WTC11 (cell line): ENCODE measurements at regions not wholly inside any gene's neighbourhood (a gene's known extent, or its start where the extent isn't known, plus 50 kb on each side); places are given as distances from the start of the nearest gene placed in this dataset.
"Not testable (repeated sequence)": the region's sequence is repeated elsewhere in the genome, so short reads cannot be mapped to it uniquely, and the experiment has no call there.

ENCODE experiments used
- ATAC-seq: fragments of 200-7000 bp; cut with Tn5 transposase; 2 replicates; pipeline ENCODE4 v1.10.0; 2021; ENCODE audit warnings: mild to moderate bottlenecking, moderate library complexity
- CTCF ChIA-PET: fragments of 300-600 bp; sonication (Branson Sonifier 250); formaldehyde crosslinking; loops from one replicate; lab custom pipeline; 2021; ENCODE audit warnings: antibody characterized with exemption; lab: Charles Lee
- POLR2A ChIA-PET: fragments of 350-600 bp; sonication (Branson Sonifier 250); formaldehyde crosslinking; loops from one replicate; lab custom pipeline; 2021; ENCODE audit warnings: antibody characterized with exemption; lab: Charles Lee
- DNase-seq: peaks from one replicate; pipeline ENCODE4 v3.0.0; 2021; ENCODE audit warnings: low spot score
- H3K27ac Mint-ChIP-seq: 2 replicates; pipeline ENCODE4 v1.8.0; 2021; ENCODE audit warnings: mixed read lengths
- H3K27me3 Mint-ChIP-seq: 2 replicates; pipeline ENCODE4 v1.8.0; 2021; ENCODE audit warnings: low read depth, mild to moderate bottlenecking, moderate library complexity, mixed read lengths
- H3K36me3 Mint-ChIP-seq: 2 replicates; pipeline ENCODE4 v1.8.0; 2021; ENCODE audit warnings: mixed read lengths
- H3K4me1 Mint-ChIP-seq: 2 replicates; pipeline ENCODE4 v1.8.0; 2022; ENCODE audit warnings: mixed read lengths
- H3K4me3 Mint-ChIP-seq: 2 replicates; pipeline ENCODE4 v1.8.0; 2021; ENCODE audit warnings: mild to moderate bottlenecking, moderate library complexity, mixed read lengths
- H3K9me3 Mint-ChIP-seq: 2 replicates; pipeline ENCODE4 v1.8.0; 2021; ENCODE audit warnings: mixed read lengths
- AFF4 ChIP-seq: sonication (generic); formaldehyde crosslinking; IDR thresholded peaks from 2 replicates; pipeline ENCODE4 v1.8.1; 2023; ENCODE audit warnings: mild to moderate bottlenecking, missing genetic modification reagents, borderline replicate concordance
- ATF6 ChIP-seq: sonication (generic); formaldehyde crosslinking; IDR thresholded peaks from 2 replicates; pipeline ENCODE4 v1.8.1; 2023; ENCODE audit warnings: mild to moderate bottlenecking, missing genetic modification reagents
- E2F1 ChIP-seq: sonication (generic); formaldehyde crosslinking; IDR thresholded peaks from 2 replicates; pipeline ENCODE4 v1.8.0; 2022; ENCODE audit warnings: mild to moderate bottlenecking, missing genetic modification reagents
- ERG ChIP-seq: fragments of 250-450 bp; sonication (Bioruptor Pico); IDR thresholded peaks from 2 replicates; pipeline ENCODE4 v1.8.0; 2021; ENCODE audit warnings: mild to moderate bottlenecking
- FOXJ3 ChIP-seq: sonication (generic); formaldehyde crosslinking; IDR thresholded peaks from 2 replicates; pipeline ENCODE4 v1.9.0; 2021; ENCODE audit warnings: missing genetic modification reagents, mild to moderate bottlenecking, borderline replicate concordance
- FOXP1 ChIP-seq: sonication (generic); formaldehyde crosslinking; IDR thresholded peaks from 2 replicates; pipeline ENCODE4 v1.8.0; 2022; ENCODE audit warnings: missing genetic modification reagents, mild to moderate bottlenecking, moderate library complexity, borderline replicate concordance
- JUN ChIP-seq: sonication (generic); formaldehyde crosslinking; IDR thresholded peaks from 2 replicates; pipeline ENCODE4 v1.8.0; 2023; ENCODE audit warnings: mild to moderate bottlenecking, missing genetic modification reagents
- PRRX2 ChIP-seq: fragments of 250-450 bp; sonication (Bioruptor Pico); IDR thresholded peaks from 2 replicates; pipeline ENCODE4 v1.8.0; 2021; ENCODE audit warnings: mild to moderate bottlenecking
- TEAD4 ChIP-seq: sonication (generic); formaldehyde crosslinking; IDR thresholded peaks from 2 replicates; pipeline ENCODE4 v1.8.0; 2022; ENCODE audit warnings: mild to moderate bottlenecking, missing genetic modification reagents
- USF1 ChIP-seq: sonication (generic); formaldehyde crosslinking; IDR thresholded peaks from 2 replicates; pipeline ENCODE4 v1.8.0; 2022; ENCODE audit warnings: mild to moderate bottlenecking, missing genetic modification reagents
- ZNF121 ChIP-seq: sonication (generic); formaldehyde crosslinking; IDR thresholded peaks from 2 replicates; pipeline ENCODE4 v1.8.0; 2023; ENCODE audit warnings: missing genetic modification reagents
- ZNF232 ChIP-seq: sonication (generic); formaldehyde crosslinking; IDR thresholded peaks from 2 replicates; pipeline ENCODE4 v1.8.0; 2022; ENCODE audit warnings: mild to moderate bottlenecking, missing genetic modification reagents
- ZNF416 ChIP-seq: fragments of 250-450 bp; sonication (Bioruptor Pico); IDR thresholded peaks from 2 replicates; pipeline ENCODE4 v1.9.0; 2021; ENCODE audit warnings: mild to moderate bottlenecking, inconsistent platforms
- ZNF423 ChIP-seq: fragments of 250-450 bp; sonication (Bioruptor Pico); IDR thresholded peaks from 2 replicates; pipeline ENCODE4 v2.1.2; 2022; ENCODE audit warnings: mild to moderate bottlenecking, moderate library complexity
- ZNF425 ChIP-seq: fragments of 250-450 bp; sonication (Bioruptor Pico); conservative IDR thresholded peaks from 2 replicates; pipeline ENCODE4 v1.9.0; 2021; ENCODE audit warnings: mild to moderate bottlenecking

- TF ChIP-seq FOXJ3 (CRISPR knock-in tag) (no peak), ATF6 (CRISPR knock-in tag) (no peak), E2F1 (CRISPR knock-in tag) (no peak)
Observed at GRCh38 chr3:23726811-23727548, 78.8 kb upstream of the UBE2E1 start (continued).

- DNase-seq: no peak
- TF ChIP-seq ZNF416: no peak
- no peak for TF ChIP-seq ZNF423 (CRISPR knock-in tag)
- no peak for TF ChIP-seq USF1 (CRISPR knock-in tag)
- no peak for TF ChIP-seq ERG (CRISPR knock-in tag)
- TF ChIP-seq ZNF121: no peak
- TF ChIP-seq PRRX2 (CRISPR knock-in tag): no peak
- no peak for TF ChIP-seq ZNF232 (CRISPR knock-in tag)
- H3K27me3 Mint-ChIP-seq: no peaks in the 10 kb centered on the region
- ChIA-PET POLR2A (no interaction called here), CTCF (interaction anchor here (0.6 to 1.3 kb wide), 4 partner anchors 16 to 59 kb away, joined by 3 to 5 read pairs (median 4); no protein-coding TSS in a partner anchor)
- H3K4me3 Mint-ChIP-seq: no peak overlapping the region
- no peaks in the 10 kb centered on the region for H3K36me3 Mint-ChIP-seq
- no peak overlapping the region for H3K27ac Mint-ChIP-seq
- peak; percentile 81 for ATAC-seq
- H3K9me3 Mint-ChIP-seq: no peaks in the 10 kb centered on the region
- H3K4me1 Mint-ChIP-seq: peaks cover 18% of the 10 kb centered on the region
Observed at GRCh38 chr3:23728601-23729117, 77.1 kb upstream of the UBE2E1 start.

GRCh38 chr3:23729362-23729761, 76.4 kb upstream of the UBE2E1 start:
- H3K27ac Mint-ChIP-seq, H3K27me3 Mint-ChIP-seq, H3K36me3 Mint-ChIP-seq, DNase-seq, H3K4me3 Mint-ChIP-seq, ATAC-seq, POLR2A ChIA-PET, H3K9me3 Mint-ChIP-seq: not testable (repeated sequence)
- H3K4me1 Mint-ChIP-seq: peaks cover 18% of the 10 kb centered on the region
- CTCF ChIA-PET: interaction anchor here (0.6 to 1.3 kb wide), 3 partner anchors 16 to 58 kb away, joined by 3 to 5 read pairs (median 4); no protein-coding TSS in a partner anchor

GRCh38 chr3:23734481-23734880, 71.3 kb upstream of the UBE2E1 start:
- no peak for ATAC-seq
- Mint-ChIP-seq H3K36me3 (no peaks in the 10 kb centered on the region), H3K27ac (no peak overlapping the region), H3K27me3 (no peaks in the 10 kb centered on the region), H3K4me3 (no peak overlapping the region), H3K4me1 (peaks cover 45% of the 10 kb centered on the region), H3K9me3 (no peaks in the 10 kb centered on the region)
- POLR2A ChIA-PET: no interaction called here
- CTCF ChIA-PET: no interaction called here
- DNase-seq: no peak
- TF ChIP-seq FOXJ3 (CRISPR knock-in tag) (no peak), ZNF423 (CRISPR knock-in tag) (no peak), AFF4 (CRISPR knock-in tag) (no peak), FOXP1 (CRISPR knock-in tag) (no peak), ZNF425 (CRISPR knock-in tag) (no peak), JUN (CRISPR knock-in tag) (no peak), TEAD4 (CRISPR knock-in tag) (no peak)
